ENCODE measurements at regions not wholly inside any gene's neighbourhood (a gene's known extent, or its start where the extent isn't known, plus 50 kb on each side); places are given as distances from the start of the nearest gene placed in this dataset.

DNA sequence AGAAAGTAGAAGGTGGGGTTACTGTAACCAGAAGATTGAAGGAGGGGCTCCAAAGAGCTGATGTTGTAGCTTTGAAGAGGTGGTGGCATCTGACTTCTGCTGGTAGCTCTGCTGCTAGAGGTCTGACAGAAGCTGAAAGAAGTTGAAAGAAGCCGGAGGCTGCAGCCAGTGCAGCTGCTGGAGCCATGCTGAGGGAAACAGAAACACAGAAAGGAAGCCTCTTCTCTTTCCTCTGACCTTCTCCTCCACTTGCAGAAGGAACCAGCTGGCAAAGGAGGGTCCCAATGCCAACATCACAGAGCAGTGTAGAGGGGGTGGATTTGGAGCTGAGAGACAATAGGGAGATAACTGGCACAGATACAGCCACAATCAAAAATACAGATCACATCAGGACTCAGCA, 89.3 kb upstream of the HHIP start:
- Histone ChIP-seq H3K4me2 (ENCODE audit: insufficient read depth in 1 of 2, low read depth in 2 of 2, low read length in 2 of 2) (no peak overlapping the region), H3K4me1 (replicated peaks in 1 of 4; ENCODE audit: control insufficient read depth in 3 of 4, insufficient read depth in 4 of 4, low read length in 3 of 4) (no peaks in the 10 kb centered on the region), H3K79me2 (ENCODE audit: control insufficient read depth in 1 of 2, insufficient read depth in 2 of 2, low read length in 2 of 2) (no peaks in the 10 kb centered on the region), H3K27me3 (replicated peaks in 1 of 4; ENCODE audit: control insufficient read depth in 3 of 4, extremely low read depth in 1 of 4, insufficient read depth in 3 of 4, low read length in 3 of 4) (no peaks in the 10 kb centered on the region), H2BK5ac (ENCODE audit: low read depth, low read length) (no peak overlapping the region), H2BK20ac (ENCODE audit: low read length) (no peak overlapping the region), H4K8ac (ENCODE audit: extremely low read depth, insufficient read depth, low read length) (no peak overlapping the region), H3K4me3 (ENCODE audit: extremely low read depth in 1 of 4, insufficient read depth in 2 of 4, low read depth in 3 of 4, low read length in 4 of 4) (no peak overlapping the region), H3K9ac (replicated peaks in 1 of 4; ENCODE audit: extremely low read depth in 1 of 4, low read depth in 3 of 4, low read length in 3 of 4) (no peak overlapping the region), H2BK120ac (replicated peaks; ENCODE audit: low read depth, low read length) (no peak overlapping the region), H3K79me1 (ENCODE audit: low read depth, low read length) (no peaks in the 10 kb centered on the region), H3K14ac (ENCODE audit: insufficient read length) (no peak overlapping the region), H2AK5ac (ENCODE audit: low read depth, low read length) (no peak overlapping the region), H4K5ac (ENCODE audit: insufficient read length, low read depth, low read length) (no peak overlapping the region), H3K56ac (replicated peaks; ENCODE audit: insufficient read length, low read depth, low read length) (no peak overlapping the region), H2BK15ac (ENCODE audit: low read length) (no peak overlapping the region), H3K18ac (ENCODE audit: extremely low read depth, low read length) (no peak overlapping the region), H2AFZ (ENCODE audit: low read length) (no peak overlapping the region; the same call in 1 of the 2 replicates), H4K20me1 (replicated peaks in 1 of 2; ENCODE audit: control insufficient read depth in 1 of 2, insufficient read depth in 2 of 2, low read length in 2 of 2) (no peaks in the 10 kb centered on the region), H4K91ac (replicated peaks; ENCODE audit: insufficient read length, low read length) (no peak overlapping the region), H3K4ac (replicated peaks; ENCODE audit: insufficient read length, low read depth, low read length) (no peak overlapping the region), H3K36me3 (ENCODE audit: control insufficient read depth in 2 of 4, insufficient read depth in 4 of 4, low read length in 3 of 4) (no peaks in the 10 kb centered on the region), H3K9me3 (ENCODE audit: insufficient read depth in 2 of 2, low read depth in 1 of 2, low read length in 1 of 2) (no peaks in the 10 kb centered on the region), H3K23me2 (ENCODE audit: low read depth, low read length) (no peaks in the 10 kb centered on the region), H3K27ac (ENCODE audit: low read depth, low read length) (no peak overlapping the region), H2BK12ac (ENCODE audit: low read depth, low read length) (no peak overlapping the region), H3K23ac (ENCODE audit: insufficient read length) (no peak overlapping the region)
- no peak for FAIRE-seq
- CTCF ChIA-PET (ENCODE audit: partially characterized antibody): interaction anchor here (0.5 to 0.6 kb wide), 3 partner anchors 11 to 461 kb away, joined by 3 to 4 read pairs (median 4); no protein-coding TSS in a partner anchor
- POLR2A ChIA-PET (ENCODE audit: partially characterized antibody): no interaction called here
- no peak for DNase-seq (ENCODE audit: low read depth in 1 of 2, low spot score in 2 of 2)
- 80% methylated on average over 1 of the region's 1 CpG; no CpG with 5 or more reads in 1 of the 2 experiments for WGBS, 2 experiments (ENCODE audit: extremely low coverage in 1 of 2, insufficient coverage in 1 of 2, insufficient read length in 1 of 2, insufficient replicate concordance in 2 of 2, low coverage in 1 of 2, low lambda C conversion rate in 2 of 2, missing lambda C conversion rate in 1 of 2)
- TF ChIP-seq NRF1 (IDR thresholded peaks at IDR 0.05; ENCODE audit: low read depth, low read length) (no peak), JUND (IDR thresholded peaks at IDR 0.05; ENCODE audit: low read length) (no peak), BACH1 (IDR thresholded peaks at IDR 0.05; ENCODE audit: low read length) (no peak), SIN3A (conservative IDR thresholded peaks at IDR 0.05 in 1 of 2, IDR thresholded peaks at IDR 0.05 in 1 of 2; ENCODE audit: low read depth in 1 of 2, low read length in 2 of 2) (no peak), RBBP5 (IDR thresholded peaks at IDR 0.05; ENCODE audit: borderline replicate concordance, low read depth, low read length) (no peak), CHD2 (IDR thresholded peaks at IDR 0.05; ENCODE audit: low read length) (no peak), BCL11A (IDR thresholded peaks at IDR 0.05; ENCODE audit: low read depth in 2 of 2, low read length in 2 of 2) (no peak), RAD21 (IDR thresholded peaks at IDR 0.05 in 1 of 2, conservative IDR thresholded peaks at IDR 0.05 in 1 of 2; ENCODE audit: low read depth in 2 of 2, low read length in 2 of 2) (no peak), POLR2AphosphoS5 (IDR thresholded peaks at IDR 0.05; ENCODE audit: low read depth, low read length) (no peak), EGR1 (IDR thresholded peaks at IDR 0.05; ENCODE audit: borderline replicate concordance, low read depth, low read length) (no peak), CBX8 (IDR thresholded peaks at IDR 0.05; ENCODE audit: borderline replicate concordance, low read depth, low read length) (no peak), SIRT6 (IDR thresholded peaks at IDR 0.05; ENCODE audit: low read length) (no peak)
- TF ChIP-seq, protein P1, sequence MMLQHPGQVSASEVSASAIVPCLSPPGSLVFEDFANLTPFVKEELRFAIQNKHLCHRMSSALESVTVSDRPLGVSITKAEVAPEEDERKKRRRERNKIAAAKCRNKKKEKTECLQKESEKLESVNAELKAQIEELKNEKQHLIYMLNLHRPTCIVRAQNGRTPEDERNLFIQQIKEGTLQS (IDR thresholded peaks at IDR 0.05; ENCODE audit: insufficient read depth, low read depth, low read length): no peak
- TF ChIP-seq, protein P2, sequence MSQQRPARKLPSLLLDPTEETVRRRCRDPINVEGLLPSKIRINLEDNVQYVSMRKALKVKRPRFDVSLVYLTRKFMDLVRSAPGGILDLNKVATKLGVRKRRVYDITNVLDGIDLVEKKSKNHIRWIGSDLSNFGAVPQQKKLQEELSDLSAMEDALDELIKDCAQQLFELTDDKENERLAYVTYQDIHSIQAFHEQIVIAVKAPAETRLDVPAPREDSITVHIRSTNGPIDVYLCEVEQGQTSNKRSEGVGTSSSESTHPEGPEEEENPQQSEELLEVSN (IDR thresholded peaks at IDR 0.05): no peak

Measured in H1 (cell line).